ENCODE measurements at regions not wholly inside any gene's neighbourhood (a gene's known extent, or its start where the extent isn't known, plus 50 kb on each side); places are given as distances from the start of the nearest gene placed in this dataset.

GRCh38 chr9:16303506-16303905 is 567.0 kb downstream of the BNC2 start:
- H3K27ac ChIP-seq (ENCODE audit: low read length): no peak overlapping the region
- BruUV-seq (replicated peaks): no TSS peak
- H3K9me3 ChIP-seq (ENCODE audit: control insufficient read depth, insufficient read depth, low read depth, low read length): no peaks in the 10 kb centered on the region
- no peaks in the 10 kb centered on the region for H3K27me3 ChIP-seq (ENCODE audit: control insufficient read depth, insufficient read depth, low read length)
- no peaks in the 10 kb centered on the region for H3K4me1 ChIP-seq (ENCODE audit: control insufficient read depth, insufficient read depth, low read length)
- no peaks in the 10 kb centered on the region for H3K36me3 ChIP-seq (ENCODE audit: control insufficient read depth, insufficient read depth, low read length)
- H3K4me3 ChIP-seq (ENCODE audit: low read depth in 2 of 2, low read length in 2 of 2): no peak overlapping the region
- DNase-seq (ENCODE audit: low read depth, low spot score): no peak
- ATAC-seq: no peak
- TF ChIP-seq SIN3A (IDR thresholded peaks at IDR 0.05; ENCODE audit: borderline replicate concordance, insufficient read depth, low read depth, low read length) (no peak), POLR2AphosphoS5 (IDR thresholded peaks at IDR 0.05; ENCODE audit: low read depth, low read length) (no peak), TCF7L2 (IDR thresholded peaks at IDR 0.05; ENCODE audit: low read depth, low read length) (no peak), REST (IDR thresholded peaks at IDR 0.05; ENCODE audit: insufficient read depth in 1 of 2, low read depth in 2 of 2, low read length in 1 of 2) (no peak), CTCF (IDR thresholded peaks at IDR 0.05) (no peak)
- ChIA-PET CTCF (no interaction called here), POLR2A (no interaction called here)
- intact Hi-C loops (cut with micrococcal nuclease; ENCODE audit: unreplicated experiment): no loop called here
- in situ Hi-C loops (cut with HindIII; ENCODE audit: low pct_unique_long_range_greater_than_20kb, low sequenced_read_pairs): no loop called here

- POLR2A ChIA-PET: no interaction called here
- no peak overlapping the region for H3K4me3 ChIP-seq (ENCODE audit: low read depth in 2 of 2, low read length in 2 of 2)
- no peak overlapping the region for H3K27ac ChIP-seq (ENCODE audit: low read length)
- H3K36me3 ChIP-seq (ENCODE audit: control insufficient read depth, insufficient read depth, low read length): no peaks in the 10 kb centered on the region
- no TSS peak for BruUV-seq (replicated peaks)
- H3K27me3 ChIP-seq (ENCODE audit: control insufficient read depth, insufficient read depth, low read length): no peaks in the 10 kb centered on the region
- H3K4me1 ChIP-seq (ENCODE audit: control insufficient read depth, insufficient read depth, low read length): no peaks in the 10 kb centered on the region
- CTCF ChIA-PET: no interaction called here
- ATAC-seq (no peak), DNase-seq (ENCODE audit: low read depth, low spot score) (no peak)
- no peak for TF ChIP-seq TCF7L2 (IDR thresholded peaks at IDR 0.05; ENCODE audit: low read depth, low read length)
- TF ChIP-seq CTCF (IDR thresholded peaks at IDR 0.05): no peak
- TF ChIP-seq POLR2AphosphoS5 (IDR thresholded peaks at IDR 0.05; ENCODE audit: low read depth, low read length): no peak
- no peak for TF ChIP-seq REST (IDR thresholded peaks at IDR 0.05; ENCODE audit: insufficient read depth in 1 of 2, low read depth in 2 of 2, low read length in 1 of 2)
- no peak for TF ChIP-seq SIN3A (IDR thresholded peaks at IDR 0.05; ENCODE audit: borderline replicate concordance, insufficient read depth, low read depth, low read length)
- no peaks in the 10 kb centered on the region for H3K9me3 ChIP-seq (ENCODE audit: control insufficient read depth, insufficient read depth, low read depth, low read length)
- intact Hi-C loops (cut with micrococcal nuclease; ENCODE audit: unreplicated experiment) (no loop called here), in situ Hi-C loops (cut with HindIII; ENCODE audit: low pct_unique_long_range_greater_than_20kb, low sequenced_read_pairs) (no loop called here)
These were observed 566.2 kb downstream of the BNC2 start for GRCh38 chr9:16304301-16304700.
